ENCODE measurements at regions not wholly inside any gene's neighbourhood (a gene's known extent, or its start where the extent isn't known, plus 50 kb on each side); places are given as distances from the start of the nearest gene placed in this dataset.

GRCh38 chr2:118762290-118762689, 85.2 kb downstream of the EN1 start (continued):
- TF ChIP-seq SKIL (IDR thresholded peaks at IDR 0.05; ENCODE audit: low read depth, poor library complexity, severe bottlenecking) (no peak), MAX (IDR thresholded peaks at IDR 0.05; ENCODE audit: low read depth, low read length) (no peak), SIX5 (IDR thresholded peaks at IDR 0.05; ENCODE audit: low read depth, low read length, severe bottlenecking) (no peak), E2F4 (IDR thresholded peaks at IDR 0.05; ENCODE audit: low read depth, low read length) (no peak), IRF3 (IDR thresholded peaks at IDR 0.05) (no peak)

GRCh38 chr2:118761771-118762170, 85.7 kb downstream of the EN1 start:
- in situ Hi-C loops (cut with MboI), result no loop called here
- FAIRE-seq, result no peak
- RAD21 ChIA-PET (ENCODE audit: unreplicated experiment), result interaction anchor here (0.7 kb wide), 1 partner anchor 94 kb away, joined by 3 read pairs; no protein-coding TSS in a partner anchor
- no peak for TF ChIP-seq ASH2L (IDR thresholded peaks at IDR 0.05; ENCODE audit: borderline replicate concordance, low read depth)
- no peak for TF ChIP-seq BCL3 (IDR thresholded peaks at IDR 0.05; ENCODE audit: borderline replicate concordance, insufficient read depth, low read depth, low read length, poor library complexity, severe bottlenecking)
- TF ChIP-seq TBL1XR1 (IDR thresholded peaks at IDR 0.05; ENCODE audit: low read depth, low read length), result no peak
- no peak for TF ChIP-seq CREB1 (IDR thresholded peaks at IDR 0.05; ENCODE audit: low read depth)
- no peak for TF ChIP-seq ZNF217 (IDR thresholded peaks at IDR 0.05)
- no peak for TF ChIP-seq ZNF384 (IDR thresholded peaks at IDR 0.05; ENCODE audit: borderline replicate concordance, low read depth, low read length)
- no peak for TF ChIP-seq NBN (IDR thresholded peaks at IDR 0.05)
- TF ChIP-seq MAX (IDR thresholded peaks at IDR 0.05; ENCODE audit: low read depth, low read length), result no peak
- no peak for TF ChIP-seq IRF4 (IDR thresholded peaks at IDR 0.05; ENCODE audit: low read depth, low read length)
- no peak for TF ChIP-seq POLR2A (IDR thresholded peaks at IDR 0.05; ENCODE audit: low read depth, low read length)
- no peak for TF ChIP-seq STAT3 (IDR thresholded peaks at IDR 0.05; ENCODE audit: low read depth, low read length)

More at GRCh38 chr2:118761771-118762170, 85.7 kb downstream of the EN1 start:
- Histone ChIP-seq H3K9me3 (replicated peaks; ENCODE audit: control insufficient read depth, insufficient read depth, low read length) (no peaks in the 10 kb centered on the region), H3K9ac (ENCODE audit: control insufficient read depth, insufficient read depth, low read length) (no peak overlapping the region), H3K4me3 (no peak overlapping the region), H3K27ac (ENCODE audit: control insufficient read depth, insufficient read depth) (no peak overlapping the region), H3K79me2 (ENCODE audit: control insufficient read depth, insufficient read depth, low read length) (no peaks in the 10 kb centered on the region), H3K4me1 (ENCODE audit: control insufficient read depth, insufficient read depth, low read length) (no peaks in the 10 kb centered on the region), H3K36me3 (ENCODE audit: control insufficient read depth in 2 of 2, insufficient read depth in 2 of 2, low read length in 1 of 2) (no peaks in the 10 kb centered on the region), H3K4me2 (ENCODE audit: control insufficient read depth, insufficient read depth) (no peak overlapping the region), H3K27me3 (replicated peaks in 1 of 2; ENCODE audit: control insufficient read depth in 2 of 2, insufficient read depth in 2 of 2, low read length in 1 of 2) (peaks cover 0 to 6% of the 10 kb centered on the region in 2 experiments; a peak in 2 of 4 replicates), H4K20me1 (ENCODE audit: control insufficient read depth, insufficient read depth) (no peaks in the 10 kb centered on the region), H2AFZ (ENCODE audit: control insufficient read depth, low read depth, low read length) (no peak overlapping the region)
- DNase-seq (ENCODE audit: low read depth, low spot score) (no peak), ATAC-seq (no peak)
- POLR2A ChIA-PET, result no interaction called here
- SMC1A ChIA-PET (ENCODE audit: uncharacterized antibody, unreplicated experiment), result no interaction called here
- intact Hi-C loops (cut with micrococcal nuclease; ENCODE audit: unreplicated experiment), result no loop called here
- CTCF ChIA-PET, result no interaction called here
- BruUV-seq (replicated peaks), result no TSS peak
- WGBS (ENCODE audit: insufficient coverage, insufficient replicate concordance, low lambda C conversion rate, missing lambda C conversion rate), result 27% methylated on average over 6 of the region's 6 CpGs

Measured in GM12878 (cell line).